ENCODE measurements at regions not wholly inside any gene's neighbourhood (a gene's known extent, or its start where the extent isn't known, plus 50 kb on each side); places are given as distances from the start of the nearest gene placed in this dataset.

GRCh38 chr4:81546777-81547176 lies 75.1 kb upstream of the RASGEF1B start:
- TF ChIP-seq CTCF (IDR thresholded peaks at IDR 0.05): no peak
- no peak overlapping the region for H3K4me3 ChIP-seq
- H3K4me1 ChIP-seq: no peaks in the 10 kb centered on the region
- no peaks in the 10 kb centered on the region for H3K36me3 ChIP-seq
- H3K27ac ChIP-seq: no peak overlapping the region
- DNase-seq (no peak), ATAC-seq (no peak)
- no peaks in the 10 kb centered on the region for H3K27me3 ChIP-seq (ENCODE audit: low read depth)
- intact Hi-C loops (cut with DNase I): no loop called here
- H3K9me3 ChIP-seq: no peaks in the 10 kb centered on the region

- H3K27ac ChIP-seq: no peak overlapping the region
- no peak for TF ChIP-seq CTCF (IDR thresholded peaks at IDR 0.05)
- no peaks in the 10 kb centered on the region for H3K9me3 ChIP-seq
- no peaks in the 10 kb centered on the region for H3K36me3 ChIP-seq
- DNase-seq: no peak
- intact Hi-C loops (cut with DNase I): no loop called here
- ATAC-seq: no peak
- H3K4me1 ChIP-seq: no peaks in the 10 kb centered on the region
- H3K27me3 ChIP-seq (ENCODE audit: low read depth): no peaks in the 10 kb centered on the region
- no peak overlapping the region for H3K4me3 ChIP-seq
Observed at GRCh38 chr4:81541161-81541945, 69.6 kb upstream of the RASGEF1B start.

- Histone ChIP-seq H3K36me3 (no peaks in the 10 kb centered on the region), H3K9me3 (no peaks in the 10 kb centered on the region), H3K4me1 (no peaks in the 10 kb centered on the region), H3K4me3 (no peak overlapping the region), H3K27ac (no peak overlapping the region), H3K27me3 (ENCODE audit: low read depth) (no peaks in the 10 kb centered on the region)
- no peak for TF ChIP-seq CTCF (IDR thresholded peaks at IDR 0.05)
- intact Hi-C loops (cut with DNase I): no loop called here
- ATAC-seq (no peak), DNase-seq (no peak)
Observed at GRCh38 chr4:81538716-81539427, 67.2 kb upstream of the RASGEF1B start.

GRCh38 chr4:81531410-81531809 lies 59.7 kb upstream of the RASGEF1B start:
- H3K4me1 ChIP-seq: no peaks in the 10 kb centered on the region
- H3K27me3 ChIP-seq (ENCODE audit: low read depth): no peaks in the 10 kb centered on the region
- no peaks in the 10 kb centered on the region for H3K36me3 ChIP-seq
- H3K4me3 ChIP-seq: no peak overlapping the region
- no peak overlapping the region for H3K27ac ChIP-seq
- intact Hi-C loops (cut with DNase I): no loop called here
- ATAC-seq (no peak), DNase-seq (no peak)
- no peak for TF ChIP-seq CTCF (IDR thresholded peaks at IDR 0.05)
- no peaks in the 10 kb centered on the region for H3K9me3 ChIP-seq

- no peak for TF ChIP-seq CTCF (IDR thresholded peaks at IDR 0.05)
- intact Hi-C loops (cut with DNase I): no loop called here
Observed at GRCh38 chr4:81528979-81529378, 57.3 kb upstream of the RASGEF1B start.

More at GRCh38 chr4:81528979-81529378, 57.3 kb upstream of the RASGEF1B start:
- Histone ChIP-seq H3K4me1 (no peaks in the 10 kb centered on the region), H3K4me3 (no peak overlapping the region), H3K36me3 (no peaks in the 10 kb centered on the region), H3K27me3 (ENCODE audit: low read depth) (no peaks in the 10 kb centered on the region), H3K27ac (no peak overlapping the region), H3K9me3 (no peaks in the 10 kb centered on the region)
- DNase-seq: no peak
- ATAC-seq: no peak
